H1 (cell line): ENCODE measurements at regions not wholly inside any gene's neighbourhood (a gene's known extent, or its start where the extent isn't known, plus 50 kb on each side); places are given as distances from the start of the nearest gene placed in this dataset.

ENCODE experiments used
- ATF3 ChIP-seq: IDR thresholded peaks from 2 replicates; pipeline ENCODE4 v1.6.1; 2011; ENCODE audit warnings: low read depth, mild to moderate bottlenecking, low read length; ENCODE audit not compliant: insufficient read depth
- BRCA1 ChIP-seq: IDR thresholded peaks from 2 replicates; pipeline ENCODE4 v1.6.1; 2012; ENCODE audit warnings: low read depth, low read length, improper control_type of control experiment
- GTF2F1 ChIP-seq: IDR thresholded peaks from 2 replicates; pipeline ENCODE4 v1.6.1; 2012; ENCODE audit warnings: low read depth, low read length, improper control_type of control experiment, borderline replicate concordance
- NANOG ChIP-seq: IDR thresholded peaks from 2 replicates; pipeline ENCODE4 v1.6.1; 2011; ENCODE audit warnings: low read length, low read depth, mild to moderate bottlenecking, inconsistent platforms; ENCODE audit not compliant: insufficient read depth, poor library complexity, severe bottlenecking
- NRF1 ChIP-seq: IDR thresholded peaks from 2 replicates; pipeline ENCODE4 v1.6.1; 2011; ENCODE audit warnings: mild to moderate bottlenecking, low read depth, low read length, improper control_type of control experiment
- POLR2A ChIP-seq, 2 experiments: IDR thresholded peaks; 1 replicate in 1 of 2; 2 replicates in 1 of 2; pipeline ENCODE4 v1.6.1; 2011; ENCODE audit warnings: low read depth in 2 of 2, low read length in 2 of 2, mild to moderate bottlenecking in 2 of 2; ENCODE audit errors: control extremely low read depth in 1 of 2
- RAD21 ChIP-seq, 2 experiments: IDR thresholded peaks in 1 of 2; conservative IDR thresholded peaks in 1 of 2; 2 replicates each; pipeline ENCODE4 v1.6.1; 2011; ENCODE audit warnings: low read depth in 2 of 2, low read length in 2 of 2, improper control_type of control experiment in 1 of 2, inconsistent platforms in 1 of 2, mild to moderate bottlenecking in 1 of 2, moderate library complexity in 1 of 2
- SP4 ChIP-seq: IDR thresholded peaks from 2 replicates; pipeline ENCODE4 v1.6.1; 2012; ENCODE audit warnings: low read length, inconsistent platforms
- SUZ12 ChIP-seq: fragments of 200-600 bp; sonication (generic); IDR thresholded peaks from 2 replicates; pipeline ENCODE4 v1.6.1; 2012; ENCODE audit warnings: mild to moderate bottlenecking, inconsistent platforms, low read length, moderate library complexity, mixed read lengths
- YY1 ChIP-seq: IDR thresholded peaks from 2 replicates; pipeline ENCODE4 v1.6.1; 2011; ENCODE audit warnings: low read depth, mild to moderate bottlenecking, low read length
- TF ChIP-seq, protein P1 (sequence below): fragments of 300-600 bp; sonication (generic); IDR thresholded peaks from 2 replicates; pipeline ENCODE4 v1.7.1; 2012; ENCODE audit warnings: low read length, moderate library complexity, mild to moderate bottlenecking, inconsistent platforms; ENCODE audit not compliant: insufficient replicate concordance

DNA sequence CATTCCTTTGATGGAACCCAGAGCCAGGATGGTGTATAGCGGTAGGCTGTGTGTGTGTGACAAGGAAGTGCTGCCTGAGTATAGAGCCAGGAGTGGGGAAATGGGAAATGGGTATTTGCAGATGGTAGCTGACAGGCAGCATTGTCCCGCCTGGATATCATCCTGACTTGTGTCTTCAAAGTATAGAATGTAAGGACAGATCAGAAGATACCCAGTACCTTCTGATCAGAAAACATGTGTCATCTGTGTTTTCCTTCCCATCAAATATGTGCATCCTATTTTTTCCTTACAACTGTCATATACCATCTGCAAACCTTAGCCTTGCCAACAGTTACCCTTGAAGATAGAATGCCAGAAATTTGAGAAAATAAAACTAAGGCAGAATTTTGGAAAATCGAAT is 146.2 kb upstream of the CBLB start (continued):
- TF ChIP-seq, protein P1, sequence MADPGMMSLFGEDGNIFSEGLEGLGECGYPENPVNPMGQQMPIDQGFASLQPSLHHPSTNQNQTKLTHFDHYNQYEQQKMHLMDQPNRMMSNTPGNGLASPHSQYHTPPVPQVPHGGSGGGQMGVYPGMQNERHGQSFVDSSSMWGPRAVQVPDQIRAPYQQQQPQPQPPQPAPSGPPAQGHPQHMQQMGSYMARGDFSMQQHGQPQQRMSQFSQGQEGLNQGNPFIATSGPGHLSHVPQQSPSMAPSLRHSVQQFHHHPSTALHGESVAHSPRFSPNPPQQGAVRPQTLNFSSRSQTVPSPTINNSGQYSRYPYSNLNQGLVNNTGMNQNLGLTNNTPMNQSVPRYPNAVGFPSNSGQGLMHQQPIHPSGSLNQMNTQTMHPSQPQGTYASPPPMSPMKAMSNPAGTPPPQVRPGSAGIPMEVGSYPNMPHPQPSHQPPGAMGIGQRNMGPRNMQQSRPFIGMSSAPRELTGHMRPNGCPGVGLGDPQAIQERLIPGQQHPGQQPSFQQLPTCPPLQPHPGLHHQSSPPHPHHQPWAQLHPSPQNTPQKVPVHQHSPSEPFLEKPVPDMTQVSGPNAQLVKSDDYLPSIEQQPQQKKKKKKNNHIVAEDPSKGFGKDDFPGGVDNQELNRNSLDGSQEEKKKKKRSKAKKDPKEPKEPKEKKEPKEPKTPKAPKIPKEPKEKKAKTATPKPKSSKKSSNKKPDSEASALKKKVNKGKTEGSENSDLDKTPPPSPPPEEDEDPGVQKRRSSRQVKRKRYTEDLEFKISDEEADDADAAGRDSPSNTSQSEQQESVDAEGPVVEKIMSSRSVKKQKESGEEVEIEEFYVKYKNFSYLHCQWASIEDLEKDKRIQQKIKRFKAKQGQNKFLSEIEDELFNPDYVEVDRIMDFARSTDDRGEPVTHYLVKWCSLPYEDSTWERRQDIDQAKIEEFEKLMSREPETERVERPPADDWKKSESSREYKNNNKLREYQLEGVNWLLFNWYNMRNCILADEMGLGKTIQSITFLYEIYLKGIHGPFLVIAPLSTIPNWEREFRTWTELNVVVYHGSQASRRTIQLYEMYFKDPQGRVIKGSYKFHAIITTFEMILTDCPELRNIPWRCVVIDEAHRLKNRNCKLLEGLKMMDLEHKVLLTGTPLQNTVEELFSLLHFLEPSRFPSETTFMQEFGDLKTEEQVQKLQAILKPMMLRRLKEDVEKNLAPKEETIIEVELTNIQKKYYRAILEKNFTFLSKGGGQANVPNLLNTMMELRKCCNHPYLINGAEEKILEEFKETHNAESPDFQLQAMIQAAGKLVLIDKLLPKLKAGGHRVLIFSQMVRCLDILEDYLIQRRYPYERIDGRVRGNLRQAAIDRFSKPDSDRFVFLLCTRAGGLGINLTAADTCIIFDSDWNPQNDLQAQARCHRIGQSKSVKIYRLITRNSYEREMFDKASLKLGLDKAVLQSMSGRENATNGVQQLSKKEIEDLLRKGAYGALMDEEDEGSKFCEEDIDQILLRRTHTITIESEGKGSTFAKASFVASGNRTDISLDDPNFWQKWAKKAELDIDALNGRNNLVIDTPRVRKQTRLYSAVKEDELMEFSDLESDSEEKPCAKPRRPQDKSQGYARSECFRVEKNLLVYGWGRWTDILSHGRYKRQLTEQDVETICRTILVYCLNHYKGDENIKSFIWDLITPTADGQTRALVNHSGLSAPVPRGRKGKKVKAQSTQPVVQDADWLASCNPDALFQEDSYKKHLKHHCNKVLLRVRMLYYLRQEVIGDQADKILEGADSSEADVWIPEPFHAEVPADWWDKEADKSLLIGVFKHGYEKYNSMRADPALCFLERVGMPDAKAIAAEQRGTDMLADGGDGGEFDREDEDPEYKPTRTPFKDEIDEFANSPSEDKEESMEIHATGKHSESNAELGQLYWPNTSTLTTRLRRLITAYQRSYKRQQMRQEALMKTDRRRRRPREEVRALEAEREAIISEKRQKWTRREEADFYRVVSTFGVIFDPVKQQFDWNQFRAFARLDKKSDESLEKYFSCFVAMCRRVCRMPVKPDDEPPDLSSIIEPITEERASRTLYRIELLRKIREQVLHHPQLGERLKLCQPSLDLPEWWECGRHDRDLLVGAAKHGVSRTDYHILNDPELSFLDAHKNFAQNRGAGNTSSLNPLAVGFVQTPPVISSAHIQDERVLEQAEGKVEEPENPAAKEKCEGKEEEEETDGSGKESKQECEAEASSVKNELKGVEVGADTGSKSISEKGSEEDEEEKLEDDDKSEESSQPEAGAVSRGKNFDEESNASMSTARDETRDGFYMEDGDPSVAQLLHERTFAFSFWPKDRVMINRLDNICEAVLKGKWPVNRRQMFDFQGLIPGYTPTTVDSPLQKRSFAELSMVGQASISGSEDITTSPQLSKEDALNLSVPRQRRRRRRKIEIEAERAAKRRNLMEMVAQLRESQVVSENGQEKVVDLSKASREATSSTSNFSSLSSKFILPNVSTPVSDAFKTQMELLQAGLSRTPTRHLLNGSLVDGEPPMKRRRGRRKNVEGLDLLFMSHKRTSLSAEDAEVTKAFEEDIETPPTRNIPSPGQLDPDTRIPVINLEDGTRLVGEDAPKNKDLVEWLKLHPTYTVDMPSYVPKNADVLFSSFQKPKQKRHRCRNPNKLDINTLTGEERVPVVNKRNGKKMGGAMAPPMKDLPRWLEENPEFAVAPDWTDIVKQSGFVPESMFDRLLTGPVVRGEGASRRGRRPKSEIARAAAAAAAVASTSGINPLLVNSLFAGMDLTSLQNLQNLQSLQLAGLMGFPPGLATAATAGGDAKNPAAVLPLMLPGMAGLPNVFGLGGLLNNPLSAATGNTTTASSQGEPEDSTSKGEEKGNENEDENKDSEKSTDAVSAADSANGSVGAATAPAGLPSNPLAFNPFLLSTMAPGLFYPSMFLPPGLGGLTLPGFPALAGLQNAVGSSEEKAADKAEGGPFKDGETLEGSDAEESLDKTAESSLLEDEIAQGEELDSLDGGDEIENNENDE: no peak
- TF ChIP-seq SUZ12 (no peak), GTF2F1 (no peak), RAD21 (IDR thresholded peaks at IDR 0.05 in 1 of 2, conservative IDR thresholded peaks at IDR 0.05 in 1 of 2; ENCODE audit: low read depth in 2 of 2, low read length in 2 of 2) (no peak), POLR2A (IDR thresholded peaks at IDR 0.05; ENCODE audit: control extremely low read depth in 1 of 2, low read depth in 2 of 2, low read length in 2 of 2) (no peak), SP4 (no peak), ATF3 (no peak), NRF1 (no peak), BRCA1 (no peak), NANOG (no peak), YY1 (no peak)
